B cell (primary cell): ENCODE measurements at regions not wholly inside any gene's neighbourhood (a gene's known extent, or its start where the extent isn't known, plus 50 kb on each side); places are given as distances from the start of the nearest gene placed in this dataset.

ENCODE experiments used
- EZH2 ChIP-seq: IDR thresholded peaks from 2 replicates; pipeline ENCODE4 v1.6.1; 2012; ENCODE audit warnings: borderline replicate concordance, low read depth, mild to moderate bottlenecking, moderate library complexity, low read length; ENCODE audit not compliant: insufficient read depth, poor library complexity, severe bottlenecking
- TF ChIP-seq, protein P1 (sequence below): fragments of 200-600 bp; IDR thresholded peaks from one replicate; pipeline ENCODE4 v1.8.0; 2022; ENCODE audit warnings: antibody characterized with exemption, mild to moderate bottlenecking

GRCh38 chr14:51351997-51352396 is 112.0 kb downstream of the TMX1 start:
- TF ChIP-seq, protein P1, sequence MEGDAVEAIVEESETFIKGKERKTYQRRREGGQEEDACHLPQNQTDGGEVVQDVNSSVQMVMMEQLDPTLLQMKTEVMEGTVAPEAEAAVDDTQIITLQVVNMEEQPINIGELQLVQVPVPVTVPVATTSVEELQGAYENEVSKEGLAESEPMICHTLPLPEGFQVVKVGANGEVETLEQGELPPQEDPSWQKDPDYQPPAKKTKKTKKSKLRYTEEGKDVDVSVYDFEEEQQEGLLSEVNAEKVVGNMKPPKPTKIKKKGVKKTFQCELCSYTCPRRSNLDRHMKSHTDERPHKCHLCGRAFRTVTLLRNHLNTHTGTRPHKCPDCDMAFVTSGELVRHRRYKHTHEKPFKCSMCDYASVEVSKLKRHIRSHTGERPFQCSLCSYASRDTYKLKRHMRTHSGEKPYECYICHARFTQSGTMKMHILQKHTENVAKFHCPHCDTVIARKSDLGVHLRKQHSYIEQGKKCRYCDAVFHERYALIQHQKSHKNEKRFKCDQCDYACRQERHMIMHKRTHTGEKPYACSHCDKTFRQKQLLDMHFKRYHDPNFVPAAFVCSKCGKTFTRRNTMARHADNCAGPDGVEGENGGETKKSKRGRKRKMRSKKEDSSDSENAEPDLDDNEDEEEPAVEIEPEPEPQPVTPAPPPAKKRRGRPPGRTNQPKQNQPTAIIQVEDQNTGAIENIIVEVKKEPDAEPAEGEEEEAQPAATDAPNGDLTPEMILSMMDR: no peak
- no peak for TF ChIP-seq EZH2
